Thoracic aorta (tissue), 2 donors: ENCODE measurements at regions not wholly inside any gene's neighbourhood (a gene's known extent, or its start where the extent isn't known, plus 50 kb on each side); places are given as distances from the start of the nearest gene placed in this dataset.

ENCODE experiments used
- ATAC-seq: fragments of 150-250 bp; one replicate; pipeline ENCODE4 v1.8.0; 2017; ENCODE audit warnings: low read depth; ENCODE audit not compliant: insufficient number of reproducible peaks, low FRiP score
- DNase-seq: peaks from one replicate; pipeline ENCODE4 v3.0.0-alpha.2; 2020; ENCODE audit warnings: low spot score
- H3K27ac ChIP-seq, 2 donors: fragments of 200-600 bp; sonication (generic); 1 replicate in 1 of 2; 2 replicates in 1 of 2; pipeline ENCODE4 v1.5.1; 2016; ENCODE audit warnings: mild to moderate bottlenecking in 2 of 2, moderate library complexity in 2 of 2
- H3K27me3 ChIP-seq: fragments of 200-600 bp; sonication (generic); replicated peaks from 2 replicates; pipeline ENCODE4 v1.6.0; 2016; ENCODE audit warnings: mild to moderate bottlenecking; ENCODE audit not compliant: insufficient read depth
- H3K36me3 ChIP-seq: fragments of 200-600 bp; sonication (generic); one replicate; pipeline ENCODE4 v1.5.1; 2016
- H3K4me1 ChIP-seq, 2 donors: fragments of 200-600 bp; sonication (generic); 1 replicate in 1 of 2; 2 replicates in 1 of 2; pipeline versions ENCODE4 v1.5.1 to v1.6.0; 2016; ENCODE audit warnings: low read depth in 2 of 2, mild to moderate bottlenecking in 1 of 2; ENCODE audit not compliant: control insufficient read depth in 1 of 2
- H3K4me3 ChIP-seq: fragments of 200-600 bp; sonication (generic); 2 replicates; pipeline ENCODE4 v1.5.1; 2016; ENCODE audit warnings: mild to moderate bottlenecking
- H3K9me3 ChIP-seq: fragments of 200-600 bp; sonication (generic); 2 replicates; pipeline ENCODE4 v1.5.1; 2016
- TF ChIP-seq, protein P1 (sequence below): fragments of 200-600 bp; sonication (generic); IDR thresholded peaks from one replicate; pipeline ENCODE4 v1.5.1; 2019; ENCODE audit warnings: antibody characterized with exemption

DNA sequence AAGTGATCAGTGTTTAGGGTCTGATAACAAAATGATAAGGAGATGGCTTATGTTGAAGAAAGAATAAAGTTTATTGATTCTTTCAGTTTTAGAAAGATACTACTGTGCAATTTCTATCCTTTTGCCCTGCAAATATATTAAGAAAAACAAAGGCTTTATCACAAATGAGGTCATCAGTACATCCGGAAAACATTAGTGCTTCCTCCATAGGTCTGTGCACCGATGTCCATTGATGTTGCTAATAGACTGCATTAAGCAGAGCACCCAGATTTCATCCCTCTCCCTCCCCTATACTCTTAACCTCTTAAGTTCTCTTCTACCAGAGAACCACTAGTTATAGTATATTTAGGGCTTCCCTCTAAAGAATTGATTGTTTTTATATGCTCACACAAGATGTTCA, 53.7 kb upstream of the HHIP start:
- DNase-seq = no peak
- Histone ChIP-seq H3K36me3 (no peaks in the 10 kb centered on the region), H3K4me3 (no peak overlapping the region), H3K27me3 (no peaks in the 10 kb centered on the region), H3K4me1 (no peaks in the 10 kb centered on the region), H3K27ac (no peak overlapping the region), H3K9me3 (no peaks in the 10 kb centered on the region)
- TF ChIP-seq, protein P1, sequence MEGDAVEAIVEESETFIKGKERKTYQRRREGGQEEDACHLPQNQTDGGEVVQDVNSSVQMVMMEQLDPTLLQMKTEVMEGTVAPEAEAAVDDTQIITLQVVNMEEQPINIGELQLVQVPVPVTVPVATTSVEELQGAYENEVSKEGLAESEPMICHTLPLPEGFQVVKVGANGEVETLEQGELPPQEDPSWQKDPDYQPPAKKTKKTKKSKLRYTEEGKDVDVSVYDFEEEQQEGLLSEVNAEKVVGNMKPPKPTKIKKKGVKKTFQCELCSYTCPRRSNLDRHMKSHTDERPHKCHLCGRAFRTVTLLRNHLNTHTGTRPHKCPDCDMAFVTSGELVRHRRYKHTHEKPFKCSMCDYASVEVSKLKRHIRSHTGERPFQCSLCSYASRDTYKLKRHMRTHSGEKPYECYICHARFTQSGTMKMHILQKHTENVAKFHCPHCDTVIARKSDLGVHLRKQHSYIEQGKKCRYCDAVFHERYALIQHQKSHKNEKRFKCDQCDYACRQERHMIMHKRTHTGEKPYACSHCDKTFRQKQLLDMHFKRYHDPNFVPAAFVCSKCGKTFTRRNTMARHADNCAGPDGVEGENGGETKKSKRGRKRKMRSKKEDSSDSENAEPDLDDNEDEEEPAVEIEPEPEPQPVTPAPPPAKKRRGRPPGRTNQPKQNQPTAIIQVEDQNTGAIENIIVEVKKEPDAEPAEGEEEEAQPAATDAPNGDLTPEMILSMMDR = no peak
- ATAC-seq = no peak

DNA sequence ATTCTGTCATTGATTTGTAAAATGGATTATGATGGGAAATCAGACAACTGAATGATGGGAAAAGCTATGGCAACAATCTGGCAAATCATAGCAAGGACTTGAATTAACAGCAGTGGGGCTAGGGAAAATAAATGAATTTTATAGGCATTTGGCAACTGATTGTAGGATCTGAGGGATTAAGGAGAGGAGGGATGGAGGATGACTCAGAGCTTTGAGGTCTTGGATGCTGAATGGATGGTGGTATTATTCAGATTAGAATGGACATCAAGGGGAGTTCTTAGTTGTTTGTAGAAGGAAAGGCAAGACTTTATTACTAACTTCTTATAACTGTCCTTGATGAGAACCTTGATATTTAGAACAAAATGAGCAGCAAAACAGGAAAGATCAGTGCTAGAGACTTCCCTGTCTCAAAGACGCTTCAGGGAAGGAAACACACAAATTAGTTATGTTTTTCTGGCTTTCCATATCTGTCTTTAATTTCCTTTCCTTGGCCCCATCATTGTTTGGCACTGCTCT, 51.4 kb upstream of the HHIP start:
- Histone ChIP-seq H3K4me3 (no peak overlapping the region), H3K27me3 (no peaks in the 10 kb centered on the region), H3K27ac (no peak overlapping the region), H3K36me3 (no peaks in the 10 kb centered on the region), H3K9me3 (no peaks in the 10 kb centered on the region), H3K4me1 (no peaks in the 10 kb centered on the region)
- ATAC-seq (no peak), DNase-seq (no peak)
- TF ChIP-seq, protein P1 = no peak

DNA sequence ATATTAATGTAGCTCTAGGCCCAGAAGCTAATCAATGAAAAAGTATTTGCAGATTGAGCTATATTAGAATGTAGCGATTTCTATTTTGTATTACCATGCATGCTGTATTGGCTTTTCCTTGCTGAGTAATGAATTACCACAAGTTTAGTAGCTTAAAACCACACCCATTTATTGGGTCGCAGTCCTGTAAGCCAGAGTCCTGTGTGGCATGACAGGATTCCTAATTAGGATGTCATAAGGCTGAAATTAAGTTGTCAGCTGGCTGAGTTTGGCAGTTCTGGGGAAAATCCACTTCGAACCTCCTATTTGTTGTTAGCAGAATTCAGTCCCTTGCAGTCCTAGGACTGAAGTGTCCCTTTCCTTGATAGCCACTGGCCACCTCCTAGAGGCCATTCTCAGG, 50.3 kb upstream of the HHIP start:
- DNase-seq = no peak
- no peaks in the 10 kb centered on the region for H3K9me3 ChIP-seq
- no peaks in the 10 kb centered on the region for H3K4me1 ChIP-seq
- no peaks in the 10 kb centered on the region for H3K27me3 ChIP-seq
- no peak overlapping the region for H3K27ac ChIP-seq
- no peak for ATAC-seq
- H3K4me3 ChIP-seq = no peak overlapping the region
- no peaks in the 10 kb centered on the region for H3K36me3 ChIP-seq
- TF ChIP-seq, protein P1 = no peak
